ENCODE measurements at regions not wholly inside any gene's neighbourhood (a gene's known extent, or its start where the extent isn't known, plus 50 kb on each side); places are given as distances from the start of the nearest gene placed in this dataset.

DNA sequence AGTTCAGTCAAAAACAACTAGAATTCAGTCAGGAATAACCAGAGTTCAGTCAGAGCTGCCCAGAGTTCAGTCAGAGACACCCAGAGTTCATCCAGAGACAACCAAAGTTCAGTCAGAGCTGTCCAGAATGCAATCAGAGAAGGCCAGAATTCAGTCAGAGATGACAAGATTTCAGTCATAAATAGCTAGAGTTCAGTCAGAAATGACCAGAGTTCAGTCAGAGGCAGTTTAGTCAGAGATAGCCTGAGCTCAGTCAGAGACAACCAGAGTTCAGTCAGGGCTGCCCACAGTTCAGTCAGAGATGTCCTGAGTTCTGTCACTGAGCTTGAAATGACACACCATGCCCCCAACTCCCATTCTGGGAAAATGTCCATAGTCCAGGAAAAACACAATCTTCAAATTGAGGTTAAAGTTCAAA, 1102.8 kb downstream of the BCL11B start:
- no peaks in the 10 kb centered on the region for H4K20me1 ChIP-seq (ENCODE audit: insufficient read depth, low read length)
- H3K79me2 ChIP-seq (ENCODE audit: insufficient read depth, low read length): no peaks in the 10 kb centered on the region
- DNase-seq (ENCODE audit: low read depth) (no peak), FAIRE-seq (no peak)
- H2AFZ ChIP-seq (ENCODE audit: low read depth, low read length): no peak overlapping the region
- Mint-ChIP-seq H3K36me3 (ENCODE audit: low read depth, unreplicated experiment) (no peaks in the 10 kb centered on the region), H3K4me3 (ENCODE audit: unreplicated experiment) (no peak overlapping the region), H3K27ac (ENCODE audit: unreplicated experiment) (no peak overlapping the region), H3K9me3 (ENCODE audit: unreplicated experiment) (peaks cover 3% of the 10 kb centered on the region), H3K4me1 (ENCODE audit: low read depth, unreplicated experiment) (peaks cover 5% of the 10 kb centered on the region), H3K27me3 (ENCODE audit: low read depth, unreplicated experiment) (peaks cover 23% of the 10 kb centered on the region)
- TF ChIP-seq, protein P1, sequence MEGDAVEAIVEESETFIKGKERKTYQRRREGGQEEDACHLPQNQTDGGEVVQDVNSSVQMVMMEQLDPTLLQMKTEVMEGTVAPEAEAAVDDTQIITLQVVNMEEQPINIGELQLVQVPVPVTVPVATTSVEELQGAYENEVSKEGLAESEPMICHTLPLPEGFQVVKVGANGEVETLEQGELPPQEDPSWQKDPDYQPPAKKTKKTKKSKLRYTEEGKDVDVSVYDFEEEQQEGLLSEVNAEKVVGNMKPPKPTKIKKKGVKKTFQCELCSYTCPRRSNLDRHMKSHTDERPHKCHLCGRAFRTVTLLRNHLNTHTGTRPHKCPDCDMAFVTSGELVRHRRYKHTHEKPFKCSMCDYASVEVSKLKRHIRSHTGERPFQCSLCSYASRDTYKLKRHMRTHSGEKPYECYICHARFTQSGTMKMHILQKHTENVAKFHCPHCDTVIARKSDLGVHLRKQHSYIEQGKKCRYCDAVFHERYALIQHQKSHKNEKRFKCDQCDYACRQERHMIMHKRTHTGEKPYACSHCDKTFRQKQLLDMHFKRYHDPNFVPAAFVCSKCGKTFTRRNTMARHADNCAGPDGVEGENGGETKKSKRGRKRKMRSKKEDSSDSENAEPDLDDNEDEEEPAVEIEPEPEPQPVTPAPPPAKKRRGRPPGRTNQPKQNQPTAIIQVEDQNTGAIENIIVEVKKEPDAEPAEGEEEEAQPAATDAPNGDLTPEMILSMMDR (IDR thresholded peaks at IDR 0.05; ENCODE audit: insufficient read depth, low read depth, low read length): no peak
- TF ChIP-seq EZH2 (IDR thresholded peaks at IDR 0.05; ENCODE audit: insufficient read depth, low read length): no peak
- no peaks in the 10 kb centered on the region for H3K4me1 ChIP-seq (ENCODE audit: insufficient read depth, low read length)
- no peaks in the 10 kb centered on the region for H3K9me3 ChIP-seq (ENCODE audit: insufficient read depth, low read depth, low read length)
- no peak overlapping the region for H3K27ac ChIP-seq (ENCODE audit: low read depth, low read length)
- H3K4me3 ChIP-seq (ENCODE audit: insufficient read depth, low read depth, low read length): no peak overlapping the region
- H3K27me3 ChIP-seq (ENCODE audit: insufficient read depth, low read length): no peaks in the 10 kb centered on the region
- H3K9ac ChIP-seq (ENCODE audit: low read length): no peak overlapping the region
- H3K36me3 ChIP-seq (ENCODE audit: insufficient read depth, low read length): no peaks in the 10 kb centered on the region
- no peak overlapping the region for H3K4me2 ChIP-seq (ENCODE audit: low read length)

DNA sequence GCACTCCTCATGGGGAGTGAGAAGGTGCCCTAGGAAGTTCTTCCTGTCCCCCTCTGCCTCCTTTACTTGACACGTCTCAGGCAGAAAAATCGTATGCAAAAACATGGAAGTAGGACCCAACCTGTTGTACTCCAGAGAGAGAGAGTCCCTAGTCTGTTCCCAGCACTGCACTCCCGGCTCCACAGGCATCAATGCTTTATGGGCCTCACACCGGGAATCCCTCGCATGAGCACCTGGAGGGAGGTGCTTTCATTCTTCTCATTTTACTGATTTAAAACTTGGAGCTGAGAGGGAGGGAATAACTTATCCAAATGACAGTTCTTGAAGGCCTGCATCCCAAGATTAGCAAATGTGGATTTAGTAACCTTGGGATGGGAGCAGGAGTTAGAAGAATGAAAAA, 1101.4 kb downstream of the BCL11B start:
- no peaks in the 10 kb centered on the region for H3K27me3 ChIP-seq (ENCODE audit: insufficient read depth, low read length)
- no peak overlapping the region for H3K27ac ChIP-seq (ENCODE audit: low read depth, low read length)
- H3K36me3 ChIP-seq (ENCODE audit: insufficient read depth, low read length): no peaks in the 10 kb centered on the region
- H3K4me2 ChIP-seq (ENCODE audit: low read length): no peak overlapping the region
- Mint-ChIP-seq H3K36me3 (ENCODE audit: low read depth, unreplicated experiment) (no peaks in the 10 kb centered on the region), H3K9me3 (ENCODE audit: unreplicated experiment) (peaks cover 2% of the 10 kb centered on the region), H3K4me3 (ENCODE audit: unreplicated experiment) (no peak overlapping the region), H3K4me1 (ENCODE audit: low read depth, unreplicated experiment) (peaks cover 5% of the 10 kb centered on the region), H3K27ac (ENCODE audit: unreplicated experiment) (no peak overlapping the region), H3K27me3 (ENCODE audit: low read depth, unreplicated experiment) (peaks cover 24% of the 10 kb centered on the region)
- no peaks in the 10 kb centered on the region for H4K20me1 ChIP-seq (ENCODE audit: insufficient read depth, low read length)
- DNase-seq (ENCODE audit: low read depth) (no peak), FAIRE-seq (no peak)
- no peaks in the 10 kb centered on the region for H3K4me1 ChIP-seq (ENCODE audit: insufficient read depth, low read length)
- H3K4me3 ChIP-seq (ENCODE audit: insufficient read depth, low read depth, low read length): no peak overlapping the region
- H3K9me3 ChIP-seq (ENCODE audit: insufficient read depth, low read depth, low read length): no peaks in the 10 kb centered on the region
- no peak for TF ChIP-seq EZH2 (IDR thresholded peaks at IDR 0.05; ENCODE audit: insufficient read depth, low read length)
- TF ChIP-seq, protein P1 (IDR thresholded peaks at IDR 0.05; ENCODE audit: insufficient read depth, low read depth, low read length): no peak
- H2AFZ ChIP-seq (ENCODE audit: low read depth, low read length): no peak overlapping the region
- H3K79me2 ChIP-seq (ENCODE audit: insufficient read depth, low read length): no peaks in the 10 kb centered on the region
- H3K9ac ChIP-seq (ENCODE audit: low read length): no peak overlapping the region

GRCh38 chr14:98171654-98172053, 1100.3 kb downstream of the BCL11B start:
- H3K9me3 Mint-ChIP-seq (ENCODE audit: unreplicated experiment): peaks cover 2% of the 10 kb centered on the region
- no peaks in the 10 kb centered on the region for H3K4me1 ChIP-seq (ENCODE audit: insufficient read depth, low read length)
- H3K27ac ChIP-seq (ENCODE audit: low read depth, low read length): no peak overlapping the region
- no peak overlapping the region for H3K4me2 ChIP-seq (ENCODE audit: low read length)
- H2AFZ ChIP-seq (ENCODE audit: low read depth, low read length): no peak overlapping the region
- no peak overlapping the region for H3K4me3 ChIP-seq (ENCODE audit: insufficient read depth, low read depth, low read length)
- no peaks in the 10 kb centered on the region for H3K79me2 ChIP-seq (ENCODE audit: insufficient read depth, low read length)
- no peak overlapping the region for H3K9ac ChIP-seq (ENCODE audit: low read length)
- H3K4me1 Mint-ChIP-seq (ENCODE audit: low read depth, unreplicated experiment): peaks cover 5% of the 10 kb centered on the region
- no peaks in the 10 kb centered on the region for H4K20me1 ChIP-seq (ENCODE audit: insufficient read depth, low read length)
- TF ChIP-seq EZH2 (IDR thresholded peaks at IDR 0.05; ENCODE audit: insufficient read depth, low read length): no peak
- TF ChIP-seq, protein P1 (IDR thresholded peaks at IDR 0.05; ENCODE audit: insufficient read depth, low read depth, low read length): no peak
- H3K4me3 Mint-ChIP-seq (ENCODE audit: unreplicated experiment): no peak overlapping the region
- DNase-seq (ENCODE audit: low read depth): no peak
- no peaks in the 10 kb centered on the region for H3K27me3 ChIP-seq (ENCODE audit: insufficient read depth, low read length)
- no peaks in the 10 kb centered on the region for H3K36me3 Mint-ChIP-seq (ENCODE audit: low read depth, unreplicated experiment)
- no peaks in the 10 kb centered on the region for H3K36me3 ChIP-seq (ENCODE audit: insufficient read depth, low read length)
- no peaks in the 10 kb centered on the region for H3K9me3 ChIP-seq (ENCODE audit: insufficient read depth, low read depth, low read length)
- peaks cover 27% of the 10 kb centered on the region for H3K27me3 Mint-ChIP-seq (ENCODE audit: low read depth, unreplicated experiment)
- FAIRE-seq: no peak
- no peak overlapping the region for H3K27ac Mint-ChIP-seq (ENCODE audit: unreplicated experiment)

Measured in astrocyte (in vitro differentiated cells and primary cell).